GM23338 (cell line): ENCODE measurements at regions not wholly inside any gene's neighbourhood (a gene's known extent, or its start where the extent isn't known, plus 50 kb on each side); places are given as distances from the start of the nearest gene placed in this dataset.

ENCODE experiments used
- ATAC-seq: fragments of 200-7000 bp; cut with Tn5 transposase; 3 replicates; pipeline ENCODE4 v1.9.1; 2020
- DNase-seq: peaks from one replicate; pipeline ENCODE4 v3.0.0-alpha.2; 2015; ENCODE audit warnings: low spot score
- H2AFZ ChIP-seq: fragments of 200-600 bp; sonication (generic); 2 replicates; pipeline ENCODE4 v1.8.0; 2016; ENCODE audit warnings: antibody characterized with exemption, mild to moderate bottlenecking, moderate library complexity
- H3F3A ChIP-seq: fragments of 200-600 bp; sonication (generic); replicated peaks from 2 replicates; pipeline ENCODE4 v1.8.0; 2017; ENCODE audit warnings: antibody characterized with exemption, mixed run types, low read depth
- H3K27ac ChIP-seq: fragments of 200-600 bp; sonication (generic); 2 replicates; pipeline ENCODE4 v1.6.1; 2016; ENCODE audit warnings: low read depth
- H3K27me3 ChIP-seq: fragments of 200-600 bp; sonication (generic); 2 replicates; pipeline ENCODE4 v1.8.0; 2016; ENCODE audit warnings: mild to moderate bottlenecking, mixed run types, moderate library complexity; ENCODE audit not compliant: insufficient read depth
- H3K36me3 ChIP-seq: fragments of 200-600 bp; sonication (generic); 2 replicates; pipeline ENCODE4 v1.8.0; 2016; ENCODE audit warnings: mild to moderate bottlenecking; ENCODE audit not compliant: insufficient read depth
- H3K4me1 ChIP-seq: fragments of 200-600 bp; sonication (generic); 2 replicates; pipeline ENCODE4 v1.8.0; 2016; ENCODE audit warnings: mild to moderate bottlenecking, moderate library complexity; ENCODE audit not compliant: insufficient read depth
- H3K4me2 ChIP-seq: fragments of 200-600 bp; sonication (generic); 2 replicates; pipeline ENCODE4 v1.7.1; 2017; ENCODE audit warnings: mixed run types
- H3K4me3 ChIP-seq: fragments of 200-600 bp; sonication (generic); 2 replicates; pipeline ENCODE4 v1.6.1; 2016; ENCODE audit warnings: mixed run types
- H3K79me2 ChIP-seq: fragments of 200-600 bp; sonication (generic); replicated peaks from 2 replicates; pipeline ENCODE4 v1.8.0; 2017; ENCODE audit warnings: mild to moderate bottlenecking; ENCODE audit not compliant: insufficient read depth
- H3K9me2 ChIP-seq: fragments of 200-600 bp; sonication (generic); 2 replicates; pipeline ENCODE4 v1.8.0; 2017; ENCODE audit not compliant: insufficient read depth
- H4K20me1 ChIP-seq: fragments of 200-600 bp; sonication (generic); replicated peaks from 2 replicates; pipeline ENCODE4 v1.8.0; 2017; ENCODE audit warnings: mild to moderate bottlenecking; ENCODE audit not compliant: insufficient read depth
- H3K27ac Mint-ChIP-seq: 2 replicates; pipeline ENCODE4 v1.8.0; 2020; ENCODE audit warnings: inconsistent platforms, mild to moderate bottlenecking, moderate library complexity, mixed read lengths
- H3K27me3 Mint-ChIP-seq: 3 replicates; pipeline ENCODE4 v1.8.0; 2022; ENCODE audit warnings: low read depth, mild to moderate bottlenecking, moderate library complexity, mixed read lengths, inconsistent platforms; ENCODE audit not compliant: insufficient read depth, poor library complexity
- H3K36me3 Mint-ChIP-seq: 3 replicates; pipeline ENCODE4 v1.8.0; 2021; ENCODE audit warnings: low read depth, mild to moderate bottlenecking, inconsistent platforms, moderate library complexity, mixed read lengths
- H3K4me1 Mint-ChIP-seq: 3 replicates; pipeline ENCODE4 v1.8.0; 2020; ENCODE audit warnings: mild to moderate bottlenecking, inconsistent platforms, mixed read lengths
- H3K4me3 Mint-ChIP-seq: 3 replicates; pipeline ENCODE4 v1.8.0; 2021; ENCODE audit warnings: moderate library complexity, mild to moderate bottlenecking, inconsistent platforms, mixed read lengths
- H3K9me3 Mint-ChIP-seq: 3 replicates; pipeline ENCODE4 v1.8.0; 2020; ENCODE audit warnings: moderate library complexity, mild to moderate bottlenecking, inconsistent platforms, mixed read lengths
- EZH2 ChIP-seq: fragments of 200-600 bp; sonication (generic); IDR thresholded peaks from one replicate; pipeline ENCODE4 v1.8.0; 2017; ENCODE audit warnings: antibody characterized with exemption, mild to moderate bottlenecking, low read depth; ENCODE audit not compliant: unreplicated experiment
- EZH2phosphoT487 ChIP-seq: fragments of 200-600 bp; sonication (generic); IDR thresholded peaks from one replicate; pipeline ENCODE4 v1.8.1; 2018; ENCODE audit warnings: antibody characterized with exemption; ENCODE audit not compliant: unreplicated experiment
- POLR2AphosphoS5 ChIP-seq: IDR thresholded peaks from 2 replicates; pipeline ENCODE4 v1.6.1; 2016; ENCODE audit warnings: antibody characterized with exemption, low read depth
- REST ChIP-seq: IDR thresholded peaks from one replicate; pipeline ENCODE4 v1.6.1; 2018; ENCODE audit warnings: antibody characterized with exemption; ENCODE audit not compliant: unreplicated experiment
- ZNF114 ChIP-seq: fragments of 250-450 bp; sonication (Bioruptor Pico); IDR thresholded peaks from 2 replicates; pipeline ENCODE4 v1.5.0; 2020; ENCODE audit warnings: mild to moderate bottlenecking, moderate library complexity
- TF ChIP-seq, protein P1 (sequence below), 2 experiments: fragments of 200-600 bp in 1 of 2; sonication (generic) in 1 of 2; conservative IDR thresholded peaks; 2 replicates each; pipeline versions ENCODE4 v1.5.1 to v1.6.1; 2016 to 2017; ENCODE audit warnings: antibody characterized with exemption in 2 of 2, low read depth in 2 of 2, mild to moderate bottlenecking in 2 of 2, moderate library complexity in 1 of 2
- TF ChIP-seq, protein P2 (sequence below): IDR thresholded peaks from 2 replicates; pipeline ENCODE4 v1.6.1; 2016; ENCODE audit warnings: antibody characterized with exemption

DNA sequence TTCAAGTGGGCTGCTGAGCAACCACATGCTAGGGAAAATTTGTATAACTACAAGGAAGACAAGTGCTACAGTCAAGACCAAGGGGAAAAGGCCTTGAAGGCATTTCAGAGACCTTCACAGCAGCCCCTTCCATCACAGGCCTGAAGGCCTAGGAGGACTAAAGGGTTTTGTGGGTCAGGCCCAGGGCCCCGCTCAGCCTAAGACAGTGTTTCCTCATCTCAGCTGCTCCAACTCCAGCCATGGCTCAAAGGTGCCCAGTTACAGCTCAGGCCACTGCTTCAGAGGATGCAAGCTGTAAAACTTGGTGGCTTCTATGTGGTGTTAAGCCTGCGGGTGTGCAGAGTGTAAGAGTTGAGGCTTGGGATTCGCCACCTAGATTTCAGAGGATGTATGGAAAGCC lies 260.5 kb downstream of the NXPE2 start (continued):
- TF ChIP-seq REST (no peak), POLR2AphosphoS5 (no peak)

DNA sequence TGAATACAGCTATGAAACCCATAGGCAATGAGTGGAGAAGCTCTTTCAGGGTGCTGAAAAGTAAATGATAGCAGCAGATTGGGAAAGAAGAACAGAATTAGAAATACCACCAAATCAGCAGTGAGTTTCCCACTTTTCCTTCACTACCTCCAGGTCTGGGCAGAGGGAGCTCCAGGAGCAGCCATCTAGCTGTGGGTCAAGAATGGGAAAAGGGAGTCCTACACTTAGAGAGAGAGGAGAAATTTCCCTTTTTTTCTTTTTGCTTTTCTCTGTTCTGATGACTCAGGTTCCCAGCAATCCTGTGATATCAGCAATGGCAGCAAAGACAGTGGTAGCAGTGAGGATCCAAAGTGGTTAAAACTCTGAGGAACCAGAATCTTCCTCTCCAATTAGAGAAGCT lies 263.9 kb downstream of the NXPE2 start:
- peak; percentile 11 for DNase-seq
- peaks cover 29% of the 10 kb centered on the region for H3K36me3 Mint-ChIP-seq
- peak; percentile 37; the same call in 2 of the 3 replicates for ATAC-seq

More for the DNA sequence above, 263.9 kb downstream of the NXPE2 start:
- H3K9me2 ChIP-seq, result peaks cover 10% of the 10 kb centered on the region; the same call in 1 of the 2 replicates
- H3K36me3 ChIP-seq, result peaks cover 3% of the 10 kb centered on the region; the same call in 1 of the 2 replicates
- no peaks in the 10 kb centered on the region for H3K27me3 ChIP-seq
- H3F3A ChIP-seq, result no peaks in the 10 kb centered on the region
- no peaks in the 10 kb centered on the region for H3K4me1 ChIP-seq
- TF ChIP-seq EZH2, result no peak
- TF ChIP-seq, protein P1, sequence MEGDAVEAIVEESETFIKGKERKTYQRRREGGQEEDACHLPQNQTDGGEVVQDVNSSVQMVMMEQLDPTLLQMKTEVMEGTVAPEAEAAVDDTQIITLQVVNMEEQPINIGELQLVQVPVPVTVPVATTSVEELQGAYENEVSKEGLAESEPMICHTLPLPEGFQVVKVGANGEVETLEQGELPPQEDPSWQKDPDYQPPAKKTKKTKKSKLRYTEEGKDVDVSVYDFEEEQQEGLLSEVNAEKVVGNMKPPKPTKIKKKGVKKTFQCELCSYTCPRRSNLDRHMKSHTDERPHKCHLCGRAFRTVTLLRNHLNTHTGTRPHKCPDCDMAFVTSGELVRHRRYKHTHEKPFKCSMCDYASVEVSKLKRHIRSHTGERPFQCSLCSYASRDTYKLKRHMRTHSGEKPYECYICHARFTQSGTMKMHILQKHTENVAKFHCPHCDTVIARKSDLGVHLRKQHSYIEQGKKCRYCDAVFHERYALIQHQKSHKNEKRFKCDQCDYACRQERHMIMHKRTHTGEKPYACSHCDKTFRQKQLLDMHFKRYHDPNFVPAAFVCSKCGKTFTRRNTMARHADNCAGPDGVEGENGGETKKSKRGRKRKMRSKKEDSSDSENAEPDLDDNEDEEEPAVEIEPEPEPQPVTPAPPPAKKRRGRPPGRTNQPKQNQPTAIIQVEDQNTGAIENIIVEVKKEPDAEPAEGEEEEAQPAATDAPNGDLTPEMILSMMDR (conservative IDR thresholded peaks at IDR 0.05; ENCODE audit: low read depth in 2 of 2), result peak; percentile 26 to 53; a peak in 2 of 4 replicates
- no peak for TF ChIP-seq EZH2phosphoT487
- TF ChIP-seq, protein P2, sequence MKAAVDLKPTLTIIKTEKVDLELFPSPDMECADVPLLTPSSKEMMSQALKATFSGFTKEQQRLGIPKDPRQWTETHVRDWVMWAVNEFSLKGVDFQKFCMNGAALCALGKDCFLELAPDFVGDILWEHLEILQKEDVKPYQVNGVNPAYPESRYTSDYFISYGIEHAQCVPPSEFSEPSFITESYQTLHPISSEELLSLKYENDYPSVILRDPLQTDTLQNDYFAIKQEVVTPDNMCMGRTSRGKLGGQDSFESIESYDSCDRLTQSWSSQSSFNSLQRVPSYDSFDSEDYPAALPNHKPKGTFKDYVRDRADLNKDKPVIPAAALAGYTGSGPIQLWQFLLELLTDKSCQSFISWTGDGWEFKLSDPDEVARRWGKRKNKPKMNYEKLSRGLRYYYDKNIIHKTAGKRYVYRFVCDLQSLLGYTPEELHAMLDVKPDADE, result no peak
- TF ChIP-seq ZNF114, result no peak
- H3K4me3 Mint-ChIP-seq, result no peak overlapping the region
- no peak overlapping the region for H3K27ac Mint-ChIP-seq
- H2AFZ ChIP-seq, result no peak overlapping the region
- no peaks in the 10 kb centered on the region; the same call in 1 of the 3 replicates for H3K4me1 Mint-ChIP-seq
- H4K20me1 ChIP-seq, result no peaks in the 10 kb centered on the region
- H3K27ac ChIP-seq, result no peak overlapping the region
- peaks cover 52% of the 10 kb centered on the region for H3K9me3 Mint-ChIP-seq
- no peak overlapping the region for H3K4me2 ChIP-seq
- H3K4me3 ChIP-seq, result no peak overlapping the region
- no peaks in the 10 kb centered on the region for H3K79me2 ChIP-seq
- H3K27me3 Mint-ChIP-seq, result peaks cover 7% of the 10 kb centered on the region
